Globus pallidus (tissue), 1 donor: ENCODE measurements at regions not wholly inside any gene's neighbourhood (a gene's known extent, or its start where the extent isn't known, plus 50 kb on each side); places are given as distances from the start of the nearest gene placed in this dataset.

Experiments used
- DNase-seq: peaks from one replicate; pipeline ENCODE4 v3.0.0-alpha.2; 2015; ENCODE audit warnings: low spot score

- no peak for DNase-seq
These were observed 550.2 kb downstream of the LMO4 start for GRCh38 chr1:87878873-87879272.

- no peak for DNase-seq
These were observed 551.5 kb downstream of the LMO4 start for GRCh38 chr1:87880098-87880760.

- no peak for DNase-seq
These were observed 552.1 kb downstream of the LMO4 start for GRCh38 chr1:87880764-87881163.

GRCh38 chr1:87883906-87884305 is 555.2 kb downstream of the LMO4 start:
- DNase-seq: no peak

- no peak for DNase-seq
These were observed 555.9 kb downstream of the LMO4 start for GRCh38 chr1:87884581-87884980.

- DNase-seq: no peak
These were observed 556.8 kb downstream of the LMO4 start for GRCh38 chr1:87885278-87886025.

GRCh38 chr1:87887100-87887499 is 558.4 kb downstream of the LMO4 start:
- DNase-seq: no peak

GRCh38 chr1:87888446-87888845 is 559.8 kb downstream of the LMO4 start:
- DNase-seq: no peak

- DNase-seq: no peak
These were observed 565.4 kb downstream of the LMO4 start for GRCh38 chr1:87894062-87894461.

- DNase-seq: no peak
These were observed 568.8 kb downstream of the LMO4 start for GRCh38 chr1:87897481-87897880.

- DNase-seq: no peak
These were observed 569.8 kb downstream of the LMO4 start for GRCh38 chr1:87898431-87898830.

GRCh38 chr1:87899017-87899416 is 570.3 kb downstream of the LMO4 start:
- no peak for DNase-seq

- no peak for DNase-seq
These were observed 571.1 kb downstream of the LMO4 start for GRCh38 chr1:87899746-87900145.

- DNase-seq: peak; percentile 8
These were observed 574.1 kb downstream of the LMO4 start for GRCh38 chr1:87902830-87903229.

- no peak for DNase-seq
These were observed 574.6 kb downstream of the LMO4 start for GRCh38 chr1:87903242-87903641.

- no peak for DNase-seq
These were observed 576.0 kb downstream of the LMO4 start for GRCh38 chr1:87904651-87905050.

GRCh38 chr1:87905651-87906050 is 577.0 kb downstream of the LMO4 start:
- DNase-seq: no peak

- DNase-seq: no peak
These were observed 577.4 kb downstream of the LMO4 start for GRCh38 chr1:87906078-87906477.

GRCh38 chr1:87913361-87913760 is 584.7 kb downstream of the LMO4 start:
- DNase-seq: no peak

GRCh38 chr1:87914396-87914795 is 585.7 kb downstream of the LMO4 start:
- no peak for DNase-seq

GRCh38 chr1:87915771-87916170 is 587.1 kb downstream of the LMO4 start:
- no peak for DNase-seq

- no peak for DNase-seq
These were observed 588.3 kb downstream of the LMO4 start for GRCh38 chr1:87916965-87917364.

GRCh38 chr1:87918398-87918797 is 589.7 kb downstream of the LMO4 start:
- no peak for DNase-seq

- DNase-seq: no peak
These were observed 594.2 kb downstream of the LMO4 start for GRCh38 chr1:87922885-87923284.
